ENCODE measurements at regions not wholly inside any gene's neighbourhood (a gene's known extent, or its start where the extent isn't known, plus 50 kb on each side); places are given as distances from the start of the nearest gene placed in this dataset.

DNA sequence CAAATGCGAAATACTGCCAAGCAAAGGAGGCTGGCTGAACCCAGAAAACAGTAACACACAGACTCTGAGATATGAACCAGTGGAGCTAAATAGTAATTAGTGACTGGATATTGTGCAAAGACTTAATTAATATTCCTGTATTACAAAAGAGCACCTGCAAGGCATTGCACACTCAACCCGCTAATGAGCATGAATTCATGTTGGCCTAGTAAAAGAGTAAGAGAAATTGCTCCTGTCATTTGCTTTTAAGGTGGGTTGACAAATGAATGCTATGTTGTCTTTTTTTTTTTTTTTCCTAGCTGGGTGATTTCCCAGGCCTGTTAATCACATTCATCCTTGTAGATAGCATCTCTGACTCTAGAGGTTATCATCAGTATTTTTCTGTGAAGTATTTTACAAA, 87.0 kb upstream of the CERS6 start:
- no peak for TF ChIP-seq EZH2 (IDR thresholded peaks at IDR 0.05; ENCODE audit: insufficient read depth, poor library complexity, severe bottlenecking)
- no peak for TF ChIP-seq EZH2phosphoT487 (IDR thresholded peaks at IDR 0.05; ENCODE audit: insufficient read depth, low read depth)
